ENCODE measurements at regions not wholly inside any gene's neighbourhood (a gene's known extent, or its start where the extent isn't known, plus 50 kb on each side); places are given as distances from the start of the nearest gene placed in this dataset.

- DNase-seq: no peak
Measured at GRCh38 chr6:62465206-62465605, 179.2 kb upstream of the KHDRBS2 start.

- DNase-seq: no peak
Measured at GRCh38 chr6:62452586-62452985, 166.6 kb upstream of the KHDRBS2 start.

GRCh38 chr6:62446647-62447316 lies 160.8 kb upstream of the KHDRBS2 start:
- DNase-seq: no peak

- no peak for DNase-seq
Measured at GRCh38 chr6:62445521-62445920, 159.5 kb upstream of the KHDRBS2 start.

- no peak for DNase-seq
Measured at GRCh38 chr6:62441182-62441581, 155.2 kb upstream of the KHDRBS2 start.

GRCh38 chr6:62429781-62430180 lies 143.8 kb upstream of the KHDRBS2 start:
- no peak for DNase-seq

- DNase-seq: no peak
Measured at GRCh38 chr6:62400521-62401259, 114.7 kb upstream of the KHDRBS2 start.

- no peak for DNase-seq
Measured at GRCh38 chr6:62393608-62394007, 107.6 kb upstream of the KHDRBS2 start.

GRCh38 chr6:62392291-62392690 lies 106.3 kb upstream of the KHDRBS2 start:
- no peak for DNase-seq

GRCh38 chr6:62391358-62391757 lies 105.3 kb upstream of the KHDRBS2 start:
- DNase-seq: no peak

GRCh38 chr6:62390401-62390800 lies 104.4 kb upstream of the KHDRBS2 start:
- DNase-seq: no peak

- DNase-seq: no peak
Measured at GRCh38 chr6:62371453-62372210, 85.6 kb upstream of the KHDRBS2 start.

- DNase-seq: no peak
Measured at GRCh38 chr6:62367601-62368000, 81.6 kb upstream of the KHDRBS2 start.

GRCh38 chr6:62362097-62362496 lies 76.1 kb upstream of the KHDRBS2 start:
- no peak for DNase-seq

- no peak for DNase-seq
Measured at GRCh38 chr6:62357835-62358234, 71.8 kb upstream of the KHDRBS2 start.

GRCh38 chr6:62354261-62354660 lies 68.2 kb upstream of the KHDRBS2 start:
- no peak for DNase-seq

GRCh38 chr6:62345962-62346689 lies 60.1 kb upstream of the KHDRBS2 start:
- DNase-seq: no peak

- DNase-seq: no peak
Measured at GRCh38 chr6:62345446-62345845, 59.4 kb upstream of the KHDRBS2 start.

GRCh38 chr6:62344850-62345249 lies 58.8 kb upstream of the KHDRBS2 start:
- DNase-seq: no peak

GRCh38 chr6:62338477-62338876 lies 52.5 kb upstream of the KHDRBS2 start:
- DNase-seq: no peak
